K562 (cell line): ENCODE measurements at regions not wholly inside any gene's neighbourhood (a gene's known extent, or its start where the extent isn't known, plus 50 kb on each side); places are given as distances from the start of the nearest gene placed in this dataset.

Source experiments
- ATAC-seq: fragments of 200-7000 bp; cut with Tn5 transposase; 3 replicates; pipeline ENCODE4 v1.9.1; 2020; ENCODE audit warnings: moderate library complexity
- BruUV-seq: library from RNA; stranded (reverse); fragments of 400-500 nt; replicated peaks from 2 replicates; lab custom pipeline; 2021; lab: Mats Ljungman, UMichigan
- CTCF ChIA-PET: fragments of 300-600 bp; formaldehyde crosslinking; extraction: SDS; loops from one replicate; lab custom pipeline; 2021; ENCODE audit warnings: low intra/inter-chr PET ratio; lab: Yijun Ruan, JAX
- POLR2A ChIA-PET: fragments of 300-600, 350-650 bp; sonication (Branson Sonifier 250); formaldehyde crosslinking; extraction: SDS; loops from one replicate; lab custom pipeline; 2021; ENCODE audit warnings: antibody characterized with exemption, inconsistent platforms; lab: Yijun Ruan, JAX
- DNase-seq, 4 experiments: peaks; one replicate each; pipeline versions ENCODE4 v3.0.0 to v3.0.0-alpha.2; 2011 to 2018; ENCODE audit warnings: low spot score in 3 of 4, mixed read lengths in 3 of 4; ENCODE audit errors: extremely low read depth in 1 of 4
- FAIRE-seq: peaks from 2 replicates; lab custom pipeline; 2011; peaks lifted over from hg19 to GRCh38; lab: Jason Lieb, UNC
- H2AFZ ChIP-seq: 2 replicates; pipeline ENCODE4 v1.6.0; 2011; ENCODE audit warnings: low read depth, low read length, control low read depth, inconsistent platforms
- H3K27ac ChIP-seq: fragments of 200-600 bp; 3 replicates; pipeline ENCODE4 v1.8.0; 2011; ENCODE audit warnings: low read depth, mild to moderate bottlenecking, control low read depth, inconsistent platforms, low read length, moderate library complexity, mixed read lengths; ENCODE audit errors: extremely low read depth
- H3K27me3 ChIP-seq, 2 experiments: fragments of 300-600 bp in 1 of 2; 2 replicates in 1 of 2; 3 replicates in 1 of 2; pipeline versions ENCODE4 v1.6.0 to v1.8.0; 2011; ENCODE audit warnings: inconsistent platforms in 2 of 2, low read length in 2 of 2, mild to moderate bottlenecking in 1 of 2, mixed read lengths in 1 of 2, moderate library complexity in 1 of 2; ENCODE audit not compliant: control insufficient read depth in 2 of 2, insufficient read depth in 2 of 2
- H3K36me3 ChIP-seq: fragments of 300-600 bp; 3 replicates; pipeline ENCODE4 v1.8.0; 2011; ENCODE audit warnings: mild to moderate bottlenecking, low read length, inconsistent platforms; ENCODE audit not compliant: control insufficient read depth, insufficient read depth
- H3K4me1 ChIP-seq, 2 experiments: fragments of 200-600 bp in 1 of 2; replicated peaks in 1 of 2; 2 replicates in 1 of 2; 3 replicates in 1 of 2; pipeline versions ENCODE4 v1.5.1 to v1.8.0; 2011; ENCODE audit warnings: inconsistent platforms in 2 of 2, low read length in 2 of 2, mild to moderate bottlenecking in 1 of 2, mixed read lengths in 1 of 2, moderate library complexity in 1 of 2; ENCODE audit not compliant: control insufficient read depth in 2 of 2, insufficient read depth in 2 of 2
- H3K4me2 ChIP-seq: 2 replicates; pipeline ENCODE4 v1.6.1; 2011; ENCODE audit warnings: low read length, control low read depth, inconsistent platforms, mixed read lengths; ENCODE audit not compliant: insufficient read depth
- H3K4me3 ChIP-seq: fragments of 200-600 bp; sonication (generic), shearing (Covaris generic); 2 replicates; pipeline ENCODE4 v1.5.1; 2016; ENCODE audit warnings: control low read depth, inconsistent platforms
- H3K79me2 ChIP-seq: fragments of 200-600 bp; 3 replicates; pipeline ENCODE4 v1.8.0; 2011; ENCODE audit warnings: low read length, inconsistent platforms; ENCODE audit not compliant: control insufficient read depth, insufficient read depth
- H3K9ac ChIP-seq, 2 experiments: 2 replicates each; pipeline versions ENCODE4 v1.6.0 to v1.6.1; 2011; ENCODE audit warnings: low read depth in 2 of 2, low read length in 2 of 2, control low read depth in 1 of 2, inconsistent platforms in 1 of 2, mild to moderate bottlenecking in 1 of 2, mixed read lengths in 1 of 2; ENCODE audit not compliant: insufficient read depth in 1 of 2
- H3K9me1 ChIP-seq: one replicate; pipeline ENCODE4 v1.6.0; 2011; ENCODE audit warnings: inconsistent platforms, mild to moderate bottlenecking, low read length, moderate library complexity; ENCODE audit not compliant: control insufficient read depth, insufficient read depth
- H3K9me3 ChIP-seq: replicated peaks from 2 replicates; pipeline ENCODE4 v1.5.1; 2011; ENCODE audit warnings: low read depth, low read length, inconsistent platforms; ENCODE audit not compliant: control insufficient read depth, insufficient read depth
- H4K20me1 ChIP-seq: replicated peaks from 2 replicates; pipeline ENCODE4 v1.6.1; 2011; ENCODE audit warnings: low read length, inconsistent platforms, mixed read lengths; ENCODE audit not compliant: control insufficient read depth, insufficient read depth
- FIP1L1 ChIP-seq: fragments of 200-400 bp; formaldehyde crosslinking; IDR thresholded peaks from 2 replicates; pipeline ENCODE4 v1.6.1; 2018; ENCODE audit warnings: mild to moderate bottlenecking, low read depth, low read length; ENCODE audit not compliant: poor library complexity, severe bottlenecking
- IFI16 ChIP-seq: fragments of 250-450 bp; sonication (Bioruptor Pico); IDR thresholded peaks from 2 replicates; pipeline ENCODE4 v2.1.2; 2022; ENCODE audit warnings: mild to moderate bottlenecking, inconsistent platforms
- IRF9 ChIP-seq: fragments of 450-650 bp; IDR thresholded peaks from 2 replicates; pipeline ENCODE4 v1.6.1; 2016; ENCODE audit warnings: missing biosample characterization, missing genetic modification characterization
- MXI1 ChIP-seq: IDR thresholded peaks from 2 replicates; pipeline ENCODE4 v1.6.1; 2011; ENCODE audit warnings: low read depth, mild to moderate bottlenecking, improper control_type of control experiment, low read length
- MYNN ChIP-seq, 2 experiments: sonication (generic); formaldehyde crosslinking in 1 of 2; IDR thresholded peaks; 2 replicates each; pipeline versions ENCODE4 v1.5.0 to v1.6.1; 2016 to 2020; ENCODE audit warnings: antibody characterized with exemption in 1 of 2, missing genetic modification reagents in 1 of 2
- UBTF ChIP-seq, 2 experiments: IDR thresholded peaks; 2 replicates each; pipeline ENCODE4 v1.6.1; 2012; ENCODE audit warnings: improper control_type of control experiment in 2 of 2, low read depth in 2 of 2, low read length in 2 of 2, borderline replicate concordance in 1 of 2
- ZEB2 ChIP-seq: fragments of 450-650 bp; IDR thresholded peaks from 2 replicates; pipeline ENCODE4 v1.6.1; 2016
- ZNF133 ChIP-seq: fragments of 250-450 bp; sonication (Bioruptor Pico); IDR thresholded peaks from 2 replicates; pipeline ENCODE4 v1.4.0; 2020; ENCODE audit warnings: mild to moderate bottlenecking
- ZNF354B ChIP-seq: fragments of 250-450 bp; sonication (Bioruptor Pico); IDR thresholded peaks from 2 replicates; pipeline ENCODE4 v1.4.0; 2020
- ZNF407 ChIP-seq: fragments of 450-650 bp; IDR thresholded peaks from 2 replicates; pipeline ENCODE4 v1.6.1; 2016; ENCODE audit warnings: low read depth
- WGBS: fragments of 100-300 bp; shearing (Covaris generic); methylation state at CpG from one replicate; pipeline ENCODE4 v1.1.6; 2016; ENCODE audit warnings: low coverage, mixed read lengths; ENCODE audit not compliant: insufficient coverage; ENCODE audit errors: missing lambda C conversion rate; 5-methylcytosine and 5-hydroxymethylcytosine counted together
- in situ Hi-C: fragments of 300-500 bp; cut with MboI; formaldehyde crosslinking; loops from 4 replicates; pipeline ENCODE4 v1.15.0; 2018; ENCODE audit warnings: inconsistent platforms, mixed read lengths
- intact Hi-C: fragments of 100-400 bp; cut with micrococcal nuclease; formaldehyde crosslinking; loops from 2 replicates; pipeline ENCODE4 v1.14.2; 2022

DNA sequence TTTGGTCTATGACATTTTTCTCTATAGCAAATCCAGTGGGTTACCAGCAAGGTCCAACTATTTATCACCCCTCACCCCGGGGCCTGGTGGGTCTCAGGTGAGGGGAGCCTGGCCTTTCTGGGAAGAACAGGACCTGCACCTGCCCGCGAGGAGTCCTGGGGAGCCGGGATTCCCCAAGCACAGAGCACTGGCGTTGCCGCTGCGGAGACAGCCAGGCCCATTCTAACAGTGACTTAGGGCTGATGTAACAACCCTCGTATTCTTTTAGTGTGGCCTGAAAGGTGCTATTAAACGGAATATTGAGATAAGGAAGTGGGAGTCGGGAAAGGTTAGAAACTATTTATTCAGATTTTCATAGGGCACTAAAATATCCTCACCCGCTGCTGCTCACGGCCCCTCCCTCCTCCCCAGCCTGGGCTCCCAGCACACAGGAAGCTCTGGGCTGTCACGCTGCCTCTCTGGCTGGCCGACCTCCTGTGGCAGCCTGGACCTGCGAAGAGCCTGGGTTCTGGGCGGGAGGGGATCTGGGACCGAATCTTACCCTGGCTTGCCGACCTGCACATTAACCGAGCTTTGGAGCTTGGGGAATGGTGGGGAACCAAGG lies 141.2 kb downstream of the MIAT start:
- in situ Hi-C loops (no loop called here), intact Hi-C loops (no loop called here)
- peak; percentile 41; the same call in 1 of the 3 replicates for ATAC-seq
- H3K4me1 ChIP-seq, result peaks cover 0 to 3% of the 10 kb centered on the region in 2 experiments; a peak in 2 of 5 replicates
- no peak overlapping the region for H3K9ac ChIP-seq
- no peaks in the 10 kb centered on the region for H3K9me1 ChIP-seq
- H3K9me3 ChIP-seq, result no peaks in the 10 kb centered on the region
- WGBS, result 10% methylated on average over 13 of the region's 19 CpGs
- H3K79me2 ChIP-seq, result no peaks in the 10 kb centered on the region
- no peak overlapping the region for H3K4me2 ChIP-seq
- no peak overlapping the region for H2AFZ ChIP-seq
- peaks cover 0 to 9% of the 10 kb centered on the region in 2 experiments; a peak in 1 of 5 replicates for H3K27me3 ChIP-seq
- FAIRE-seq, result no peak
- ChIA-PET POLR2A (interaction anchor here (1.0 kb wide), 1 partner anchor 10 kb away, joined by 4 read pairs; no protein-coding TSS in a partner anchor), CTCF (no interaction called here)
- H3K36me3 ChIP-seq, result no peaks in the 10 kb centered on the region
- no peak overlapping the region for H3K27ac ChIP-seq
- no TSS peak for BruUV-seq
- no peaks in the 10 kb centered on the region for H4K20me1 ChIP-seq
- H3K4me3 ChIP-seq, result no peak overlapping the region
- no peak for DNase-seq
- TF ChIP-seq MXI1, result no peak
- no peak for TF ChIP-seq IRF9
- no peak for TF ChIP-seq ZNF133 (CRISPR knock-in tag)
- no peak for TF ChIP-seq MYNN (IDR thresholded peaks at IDR 0.05)
- TF ChIP-seq MYNN (CRISPR knock-in tag; IDR thresholded peaks at IDR 0.05), result no peak
- no peak for TF ChIP-seq IFI16
- no peak for TF ChIP-seq UBTF (IDR thresholded peaks at IDR 0.05; ENCODE audit: borderline replicate concordance in 1 of 2, low read depth in 2 of 2, low read length in 2 of 2)
- no peak for TF ChIP-seq ZNF354B
- TF ChIP-seq ZEB2, result no peak
- TF ChIP-seq FIP1L1, result no peak
- TF ChIP-seq ZNF407, result no peak
